MM.1S (cell line): ENCODE measurements at regions not wholly inside any gene's neighbourhood (a gene's known extent, or its start where the extent isn't known, plus 50 kb on each side); places are given as distances from the start of the nearest gene placed in this dataset.

Experiments
- EZH2 ChIP-seq: fragments of 300-600 bp; sonication (generic); optimal IDR thresholded peaks from 2 replicates; pipeline ENCODE3; 2017; ENCODE audit warnings: low read depth, mild to moderate bottlenecking, antibody characterized with exemption, low read length, mixed read lengths
- TF ChIP-seq, protein P1 (sequence below): fragments of 300-600 bp; sonication (generic); IDR thresholded peaks from 2 replicates; pipeline ENCODE4 v1.5.1; 2016; ENCODE audit warnings: antibody characterized with exemption, low read length, mixed read lengths

DNA sequence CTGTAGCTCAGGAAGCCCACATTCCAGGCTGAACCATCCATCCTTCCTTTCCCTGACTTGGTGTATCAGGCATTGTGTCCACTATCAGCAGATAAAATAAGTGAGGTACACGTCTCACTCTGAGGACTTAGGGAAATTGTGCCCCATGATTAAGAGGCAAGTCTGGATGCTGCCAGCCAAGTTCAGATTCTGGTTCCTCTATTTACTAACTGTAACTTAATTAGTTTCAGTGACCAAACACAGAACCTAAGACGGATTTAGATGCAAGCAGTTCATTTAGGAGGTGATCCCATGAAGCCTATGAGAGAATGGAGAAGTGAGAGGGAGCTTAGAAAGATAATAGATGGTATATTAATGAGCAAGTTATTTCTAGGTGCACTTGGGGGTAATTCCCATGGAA is 56.6 kb upstream of the PACRGL start:
- TF ChIP-seq, protein P1, sequence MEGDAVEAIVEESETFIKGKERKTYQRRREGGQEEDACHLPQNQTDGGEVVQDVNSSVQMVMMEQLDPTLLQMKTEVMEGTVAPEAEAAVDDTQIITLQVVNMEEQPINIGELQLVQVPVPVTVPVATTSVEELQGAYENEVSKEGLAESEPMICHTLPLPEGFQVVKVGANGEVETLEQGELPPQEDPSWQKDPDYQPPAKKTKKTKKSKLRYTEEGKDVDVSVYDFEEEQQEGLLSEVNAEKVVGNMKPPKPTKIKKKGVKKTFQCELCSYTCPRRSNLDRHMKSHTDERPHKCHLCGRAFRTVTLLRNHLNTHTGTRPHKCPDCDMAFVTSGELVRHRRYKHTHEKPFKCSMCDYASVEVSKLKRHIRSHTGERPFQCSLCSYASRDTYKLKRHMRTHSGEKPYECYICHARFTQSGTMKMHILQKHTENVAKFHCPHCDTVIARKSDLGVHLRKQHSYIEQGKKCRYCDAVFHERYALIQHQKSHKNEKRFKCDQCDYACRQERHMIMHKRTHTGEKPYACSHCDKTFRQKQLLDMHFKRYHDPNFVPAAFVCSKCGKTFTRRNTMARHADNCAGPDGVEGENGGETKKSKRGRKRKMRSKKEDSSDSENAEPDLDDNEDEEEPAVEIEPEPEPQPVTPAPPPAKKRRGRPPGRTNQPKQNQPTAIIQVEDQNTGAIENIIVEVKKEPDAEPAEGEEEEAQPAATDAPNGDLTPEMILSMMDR: no peak
- TF ChIP-seq EZH2: no peak
